CD4-positive, alpha-beta T cell (primary cell): ENCODE measurements at regions not wholly inside any gene's neighbourhood (a gene's known extent, or its start where the extent isn't known, plus 50 kb on each side); places are given as distances from the start of the nearest gene placed in this dataset.

Experiments used
- ATAC-seq: fragments of 200-7000 bp; cut with Tn5 transposase; one replicate; pipeline ENCODE4 v1.10.0; 2022; ENCODE audit warnings: mild to moderate bottlenecking; ENCODE audit not compliant: poor library complexity
- CTCF ChIA-PET: fragments of 350-600 bp; sonication (Branson Sonifier 250); formaldehyde crosslinking; loops from one replicate; lab custom pipeline; 2021; ENCODE audit warnings: antibody characterized with exemption, inconsistent platforms; lab: Charles Lee
- POLR2A ChIA-PET: fragments of 350-600 bp; sonication (Branson Sonifier 250); formaldehyde crosslinking; loops from one replicate; lab custom pipeline; 2021; ENCODE audit warnings: antibody characterized with exemption, inconsistent platforms; lab: Charles Lee
- DNase-seq, 14 experiments: peaks; one replicate each; pipeline ENCODE4 v3.0.0-alpha.2; 2013 to 2020; ENCODE audit warnings: mixed read lengths in 2 of 14
- H3K27ac ChIP-seq, 2 donors: one replicate each; pipeline versions ENCODE4 v1.5.1 to v1.7.0; 2013; ENCODE audit warnings: low read length in 2 of 2, low read depth in 1 of 2, mild to moderate bottlenecking in 1 of 2
- H3K27me3 ChIP-seq, 2 experiments: 1 replicate in 1 of 2; 2 replicates in 1 of 2; pipeline versions ENCODE4 v1.6.1 to v1.7.0; 2013; ENCODE audit warnings: low read length in 2 of 2, control low read depth in 1 of 2, mild to moderate bottlenecking in 1 of 2, moderate library complexity in 1 of 2; ENCODE audit not compliant: insufficient read depth in 2 of 2, control insufficient read depth in 1 of 2
- H3K36me3 ChIP-seq: one replicate; pipeline ENCODE4 v1.6.1; 2013; ENCODE audit warnings: low read length, control low read depth; ENCODE audit not compliant: insufficient read depth
- H3K4me1 ChIP-seq: one replicate; pipeline ENCODE4 v1.6.1; 2013; ENCODE audit warnings: low read length, control low read depth; ENCODE audit not compliant: insufficient read depth
- H3K4me3 ChIP-seq: one replicate; pipeline ENCODE4 v1.5.1; 2013; ENCODE audit warnings: mild to moderate bottlenecking, low read length, moderate library complexity
- H3K9me3 ChIP-seq, 2 experiments: 1 replicate in 1 of 2; 2 replicates in 1 of 2; pipeline versions ENCODE4 v1.6.1 to v1.7.0; 2013; ENCODE audit warnings: low read length in 2 of 2, mild to moderate bottlenecking in 2 of 2, control low read depth in 1 of 2, moderate library complexity in 1 of 2; ENCODE audit not compliant: control insufficient read depth in 1 of 2, insufficient read depth in 1 of 2
- H3K27ac Mint-ChIP-seq: one replicate; pipeline ENCODE4 v1.8.0; 2020; ENCODE audit warnings: mixed read lengths
- H3K27me3 Mint-ChIP-seq: one replicate; pipeline ENCODE4 v1.8.0; 2021; ENCODE audit warnings: mixed read lengths
- H3K36me3 Mint-ChIP-seq: one replicate; pipeline ENCODE4 v1.8.0; 2021; ENCODE audit warnings: low read depth, mixed read lengths
- H3K4me1 Mint-ChIP-seq: one replicate; pipeline ENCODE4 v1.8.0; 2021; ENCODE audit warnings: low read depth, mixed read lengths
- H3K4me3 Mint-ChIP-seq: one replicate; pipeline ENCODE4 v1.8.0; 2020; ENCODE audit warnings: mild to moderate bottlenecking, mixed read lengths
- H3K9me3 Mint-ChIP-seq: one replicate; pipeline ENCODE4 v1.8.0; 2020; ENCODE audit warnings: mixed read lengths
- CTCF ChIP-seq: fragments of 200-600 bp; IDR thresholded peaks from one replicate; pipeline ENCODE4 v1.8.0; 2022; ENCODE audit warnings: antibody characterized with exemption, mild to moderate bottlenecking
- intact Hi-C, 2 experiments: fragments of 100-400 bp; cut with DNase I in 1 of 2; cut with micrococcal nuclease in 1 of 2; formaldehyde crosslinking; loops; one replicate each; pipeline versions ENCODE4 v1.15.1 to v1.9.0; 2023 to 2025; cut with DNase I, micrococcal nuclease

GRCh38 chr15:70508561-70509281, 254.6 kb downstream of the UACA start:
- Mint-ChIP-seq H3K27ac (no peak overlapping the region), H3K36me3 (peaks cover 15% of the 10 kb centered on the region), H3K4me3 (no peak overlapping the region), H3K27me3 (no peaks in the 10 kb centered on the region), H3K4me1 (peaks cover 45% of the 10 kb centered on the region), H3K9me3 (peaks cover 5% of the 10 kb centered on the region)
- no peak for ATAC-seq
- Histone ChIP-seq H3K27me3 (no peaks in the 10 kb centered on the region), H3K27ac (no peak overlapping the region), H3K4me3 (no peak overlapping the region), H3K4me1 (peaks cover 53% of the 10 kb centered on the region), H3K9me3 (peaks cover 21 to 22% of the 10 kb centered on the region in 2 experiments), H3K36me3 (no peaks in the 10 kb centered on the region)
- ChIA-PET POLR2A (interaction anchor here (1.3 to 3.5 kb wide), 4 partner anchors 16 to 27 kb away, joined by 3 to 13 read pairs (median 5); no protein-coding TSS in a partner anchor), CTCF (no interaction called here)
- peak in 2 of 14 experiments; percentile 54 to 66 for DNase-seq
- intact Hi-C loops: no loop called here
- TF ChIP-seq CTCF: no peak

GRCh38 chr15:70507772-70508371, 255.5 kb downstream of the UACA start:
- intact Hi-C loops: no loop called here
- no peak overlapping the region for H3K4me3 Mint-ChIP-seq

More at GRCh38 chr15:70507772-70508371, 255.5 kb downstream of the UACA start:
- Histone ChIP-seq H3K36me3 (no peaks in the 10 kb centered on the region), H3K27ac (no peak overlapping the region), H3K4me3 (no peak overlapping the region), H3K4me1 (peaks cover 61% of the 10 kb centered on the region), H3K9me3 (peaks cover 21 to 22% of the 10 kb centered on the region in 2 experiments), H3K27me3 (no peaks in the 10 kb centered on the region)
- Mint-ChIP-seq H3K27ac (no peak overlapping the region), H3K9me3 (peaks cover 5% of the 10 kb centered on the region), H3K4me1 (peaks cover 53% of the 10 kb centered on the region), H3K27me3 (no peaks in the 10 kb centered on the region), H3K36me3 (peaks cover 15% of the 10 kb centered on the region)
- DNase-seq (peak in 3 of 14 experiments; percentile 45 to 80 (median 69)), ATAC-seq (peak; percentile 35)
- TF ChIP-seq CTCF: no peak
- ChIA-PET POLR2A (interaction anchor here (0.7 to 3.5 kb wide), 4 partner anchors 15 to 55 kb away, joined by 3 to 13 read pairs (median 4); no protein-coding TSS in a partner anchor), CTCF (no interaction called here)
